Activated T-helper 9 cell treated with anti-CD3 and anti-CD28 coated beads, Interleukin-2, amount 50 U/mL, for 16 hours (primary cell): ENCODE measurements at regions not wholly inside any gene's neighbourhood (a gene's known extent, or its start where the extent isn't known, plus 50 kb on each side); places are given as distances from the start of the nearest gene placed in this dataset.
"Not testable (repeated sequence)": the region's sequence is repeated elsewhere in the genome, so short reads cannot be mapped to it uniquely, and the experiment has no call there.

Experiments
- DNase-seq: peaks from one replicate; pipeline ENCODE4 v3.0.0-alpha.2; 2020; ENCODE audit warnings: low read depth

GRCh38 chr1:38500891-38501290 is 358.7 kb downstream of the RRAGC start:
- no peak for DNase-seq

GRCh38 chr1:38500352-38500751 is 359.2 kb downstream of the RRAGC start:
- no peak for DNase-seq

GRCh38 chr1:38498686-38499085 is 360.9 kb downstream of the RRAGC start:
- no peak for DNase-seq

- DNase-seq: no peak
Measured at GRCh38 chr1:38497921-38498656, 361.5 kb downstream of the RRAGC start.

GRCh38 chr1:38493306-38493705 is 366.3 kb downstream of the RRAGC start:
- DNase-seq: not testable (repeated sequence)

GRCh38 chr1:38489844-38490270 is 369.7 kb downstream of the RRAGC start:
- DNase-seq: peak; percentile 13

- DNase-seq: no peak
Measured at GRCh38 chr1:38488162-38488898, 371.2 kb downstream of the RRAGC start.

GRCh38 chr1:38487396-38487795 is 372.2 kb downstream of the RRAGC start:
- no peak for DNase-seq

- no peak for DNase-seq
Measured at GRCh38 chr1:38486085-38486484, 373.5 kb downstream of the RRAGC start.

- no peak for DNase-seq
Measured at GRCh38 chr1:38481871-38482826, 377.4 kb downstream of the RRAGC start.

GRCh38 chr1:38479662-38480061 is 379.9 kb downstream of the RRAGC start:
- not testable (repeated sequence) for DNase-seq

GRCh38 chr1:38477811-38478210 is 381.8 kb downstream of the RRAGC start:
- no peak for DNase-seq

- DNase-seq: no peak
Measured at GRCh38 chr1:38476850-38477178, 382.8 kb downstream of the RRAGC start.

GRCh38 chr1:38476111-38476849 is 383.3 kb downstream of the RRAGC start:
- DNase-seq: no peak

GRCh38 chr1:38475624-38476005 is 384.0 kb downstream of the RRAGC start:
- DNase-seq: no peak

- DNase-seq: no peak
Measured at GRCh38 chr1:38474738-38475623, 384.6 kb downstream of the RRAGC start.

GRCh38 chr1:38466487-38466886 is 393.1 kb downstream of the RRAGC start:
- no peak for DNase-seq

GRCh38 chr1:38465460-38465859 is 394.1 kb downstream of the RRAGC start:
- no peak for DNase-seq

- no peak for DNase-seq
Measured at GRCh38 chr1:38464071-38464661, 395.4 kb downstream of the RRAGC start.

GRCh38 chr1:38463074-38463473 is 396.5 kb downstream of the RRAGC start:
- DNase-seq: no peak

- no peak for DNase-seq
Measured at GRCh38 chr1:38456531-38456876, 403.1 kb downstream of the RRAGC start.
